Thymus (tissue), 11 donors: ENCODE measurements at regions not wholly inside any gene's neighbourhood (a gene's known extent, or its start where the extent isn't known, plus 50 kb on each side); places are given as distances from the start of the nearest gene placed in this dataset.

Experiments used
- DNase-seq, 9 donors: peaks; one replicate each; pipeline ENCODE4 v3.0.0-alpha.2; 2013; ENCODE audit warnings: low spot score in 9 of 9, low read depth in 6 of 9, missing footprints in 1 of 9
- H3K27ac ChIP-seq, 2 donors: one replicate each; pipeline ENCODE4 v1.5.1; 2013; ENCODE audit warnings: control low read depth in 1 of 2, low read depth in 1 of 2, low read length in 1 of 2, mild to moderate bottlenecking in 1 of 2, moderate library complexity in 1 of 2
- H3K27me3 ChIP-seq, 2 donors: one replicate each; pipeline ENCODE4 v1.5.1; 2013; ENCODE audit warnings: low read length in 1 of 2; ENCODE audit not compliant: control insufficient read depth in 2 of 2, insufficient read depth in 1 of 2
- H3K36me3 ChIP-seq, 2 donors: one replicate each; pipeline ENCODE4 v1.5.1; 2013; ENCODE audit warnings: low read length in 1 of 2, mild to moderate bottlenecking in 1 of 2, moderate library complexity in 1 of 2; ENCODE audit not compliant: control insufficient read depth in 2 of 2, insufficient read depth in 2 of 2
- H3K4me1 ChIP-seq, 2 donors: one replicate each; pipeline ENCODE4 v1.5.1; 2013; ENCODE audit warnings: low read length in 2 of 2; ENCODE audit not compliant: control insufficient read depth in 2 of 2, insufficient read depth in 2 of 2
- H3K4me3 ChIP-seq, 2 donors: one replicate each; pipeline ENCODE4 v1.5.1; 2013; ENCODE audit warnings: low read length in 2 of 2, control low read depth in 1 of 2, mild to moderate bottlenecking in 1 of 2
- H3K9me3 ChIP-seq, 2 donors: one replicate each; pipeline ENCODE4 v1.5.1; 2013; ENCODE audit warnings: low read length in 1 of 2, mild to moderate bottlenecking in 1 of 2; ENCODE audit not compliant: control insufficient read depth in 2 of 2, insufficient read depth in 1 of 2
- WGBS: extraction: QIAGEN DNeasy Blood & Tissue Kit; methylation state at CpG from one replicate; pipeline ENCODE4 v1.1.7; 2013; 5-methylcytosine and 5-hydroxymethylcytosine counted together
- donor health status: healthy.

DNA sequence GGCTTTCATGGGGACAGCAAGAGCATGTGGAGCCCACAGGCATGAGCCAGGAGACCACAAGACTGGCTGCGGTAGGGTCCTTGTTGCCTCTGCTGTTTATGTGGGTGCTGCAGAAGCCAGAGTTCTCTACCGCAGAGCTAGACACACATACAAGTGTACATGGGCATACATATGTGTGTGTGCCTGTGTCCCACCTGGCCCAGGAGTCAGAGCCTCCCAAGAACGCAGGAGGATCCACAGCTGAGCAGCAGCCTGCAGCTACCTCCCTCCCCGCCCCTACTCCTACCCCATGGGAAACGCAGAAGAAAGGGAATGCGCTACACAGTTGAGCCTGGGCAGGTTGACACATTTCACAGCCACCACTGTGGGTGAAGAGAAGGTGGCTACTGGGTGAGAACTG is 438.1 kb upstream of the SMIM21 start:
- no peak overlapping the region for H3K4me3 ChIP-seq
- no peak overlapping the region for H3K27ac ChIP-seq
- 85% methylated on average over 6 of the region's 6 CpGs for WGBS
- DNase-seq = no peak
- H3K9me3 ChIP-seq = no peaks in the 10 kb centered on the region
- no peaks in the 10 kb centered on the region for H3K4me1 ChIP-seq
- H3K36me3 ChIP-seq = no peaks in the 10 kb centered on the region
- no peaks in the 10 kb centered on the region for H3K27me3 ChIP-seq

DNA sequence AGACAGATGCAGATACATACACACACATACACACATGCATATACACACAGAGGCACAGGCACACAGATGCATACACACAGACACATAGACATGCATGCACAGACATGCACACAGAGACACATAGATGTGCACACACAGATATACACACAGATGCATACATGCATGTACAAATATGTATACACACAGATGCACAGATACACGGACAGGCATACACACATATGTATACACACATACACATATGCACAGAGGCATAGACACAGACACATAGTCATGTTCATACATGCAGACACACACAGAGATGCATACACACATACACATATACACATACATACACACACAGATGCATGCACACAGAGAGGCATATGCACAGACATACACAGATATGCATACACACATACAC is 437.3 kb upstream of the SMIM21 start:
- 86% methylated on average over 1 of the region's 1 CpG for WGBS
- no peak for DNase-seq

DNA sequence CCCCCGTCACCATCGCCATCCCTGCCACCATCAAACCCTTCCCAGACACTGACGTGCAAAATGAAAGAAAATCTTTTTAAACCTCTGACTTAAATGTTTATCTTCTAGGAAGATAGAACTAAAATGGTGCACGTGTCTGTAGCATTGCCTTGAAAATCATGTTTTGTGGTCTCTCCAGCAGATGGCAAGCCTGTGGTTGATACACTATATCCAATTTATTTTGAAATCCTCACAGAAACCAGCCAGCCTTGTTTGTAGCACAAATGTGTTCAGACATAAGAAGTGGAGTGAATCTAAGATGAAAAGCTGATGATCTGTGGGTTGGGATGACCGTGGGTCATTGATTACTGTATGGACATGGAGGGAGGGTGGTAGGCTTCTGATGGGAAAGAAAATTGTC is 436.2 kb upstream of the SMIM21 start:
- WGBS = 93% methylated on average over 5 of the region's 5 CpGs
- DNase-seq = no peak
- Histone ChIP-seq H3K4me3 (no peak overlapping the region), H3K27ac (no peak overlapping the region), H3K4me1 (no peaks in the 10 kb centered on the region), H3K27me3 (no peaks in the 10 kb centered on the region), H3K36me3 (no peaks in the 10 kb centered on the region), H3K9me3 (no peaks in the 10 kb centered on the region)

More for the DNA sequence above, 437.3 kb upstream of the SMIM21 start:
- no peak overlapping the region for H3K4me3 ChIP-seq
- H3K27ac ChIP-seq = no peak overlapping the region
- H3K27me3 ChIP-seq = no peaks in the 10 kb centered on the region
- no peaks in the 10 kb centered on the region for H3K36me3 ChIP-seq
- no peaks in the 10 kb centered on the region for H3K4me1 ChIP-seq
- no peaks in the 10 kb centered on the region for H3K9me3 ChIP-seq

DNA sequence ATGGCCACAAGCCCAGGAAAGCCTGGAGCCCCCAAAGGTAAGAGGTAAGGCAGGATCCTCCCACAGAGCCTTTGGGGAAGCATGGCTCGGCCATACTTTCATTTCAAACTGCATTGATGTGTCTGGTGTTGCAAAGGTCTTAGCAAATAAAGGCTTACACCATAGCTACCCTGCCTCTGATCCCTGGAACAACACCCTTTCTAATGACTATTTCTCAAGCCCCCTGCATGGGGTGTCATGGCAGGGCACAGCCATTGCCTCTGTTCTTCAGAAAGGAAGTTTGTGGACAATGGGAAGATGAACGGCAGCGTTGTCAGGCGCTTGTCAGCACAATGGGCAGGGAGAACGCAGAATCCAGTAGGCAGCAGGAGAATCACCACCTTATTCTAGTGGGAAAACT is 435.0 kb upstream of the SMIM21 start:
- Histone ChIP-seq H3K27me3 (no peaks in the 10 kb centered on the region), H3K9me3 (no peaks in the 10 kb centered on the region), H3K27ac (no peak overlapping the region), H3K4me3 (no peak overlapping the region), H3K4me1 (no peaks in the 10 kb centered on the region), H3K36me3 (no peaks in the 10 kb centered on the region)
- no peak for DNase-seq
- WGBS = 90% methylated on average over 5 of the region's 5 CpGs

DNA sequence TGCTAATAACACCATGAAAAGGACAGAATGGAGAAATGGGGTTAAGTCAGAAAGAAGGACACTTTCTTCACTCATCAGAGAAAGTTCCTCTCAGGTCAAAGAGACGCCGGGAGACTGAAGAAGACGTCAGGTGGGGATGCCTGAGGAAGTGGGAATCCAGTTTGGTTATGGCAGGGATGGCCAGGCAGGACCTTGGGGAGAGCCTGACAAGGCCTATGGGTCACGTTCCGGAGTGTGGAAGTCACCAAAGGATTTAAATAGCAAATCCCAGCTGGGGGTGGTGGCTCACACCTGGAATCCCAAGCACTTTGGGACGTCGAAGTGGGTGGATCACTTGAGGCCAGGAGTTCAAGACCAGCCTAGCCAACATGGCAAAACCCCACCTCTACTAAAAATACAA is 432.7 kb upstream of the SMIM21 start:
- Histone ChIP-seq H3K27me3 (no peaks in the 10 kb centered on the region), H3K36me3 (no peaks in the 10 kb centered on the region), H3K4me1 (no peaks in the 10 kb centered on the region), H3K9me3 (no peaks in the 10 kb centered on the region), H3K4me3 (no peak overlapping the region), H3K27ac (no peak overlapping the region)
- DNase-seq = no peak
- WGBS = 93% methylated on average over 7 of the region's 7 CpGs

DNA sequence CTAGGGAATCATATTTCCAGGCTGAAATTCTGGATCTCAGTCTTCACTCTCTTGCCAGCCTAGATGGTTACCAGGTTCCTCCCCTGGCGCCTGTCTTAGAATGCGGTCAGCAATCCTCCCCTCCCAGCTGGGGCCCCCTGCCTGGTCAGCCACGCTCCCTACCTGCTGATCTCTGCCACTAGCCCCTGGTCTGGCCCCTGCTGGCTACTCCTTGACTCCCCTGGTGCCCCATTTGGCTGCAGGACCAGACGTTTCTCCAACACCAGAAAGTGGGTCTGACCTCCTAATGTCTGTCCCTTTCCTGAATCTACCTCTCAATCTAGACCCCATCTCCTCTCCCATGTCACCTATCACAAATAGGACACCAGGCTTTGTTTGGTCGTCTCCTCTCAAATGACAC is 432.0 kb upstream of the SMIM21 start:
- 82% methylated on average over 5 of the region's 5 CpGs for WGBS
- DNase-seq = no peak

DNA sequence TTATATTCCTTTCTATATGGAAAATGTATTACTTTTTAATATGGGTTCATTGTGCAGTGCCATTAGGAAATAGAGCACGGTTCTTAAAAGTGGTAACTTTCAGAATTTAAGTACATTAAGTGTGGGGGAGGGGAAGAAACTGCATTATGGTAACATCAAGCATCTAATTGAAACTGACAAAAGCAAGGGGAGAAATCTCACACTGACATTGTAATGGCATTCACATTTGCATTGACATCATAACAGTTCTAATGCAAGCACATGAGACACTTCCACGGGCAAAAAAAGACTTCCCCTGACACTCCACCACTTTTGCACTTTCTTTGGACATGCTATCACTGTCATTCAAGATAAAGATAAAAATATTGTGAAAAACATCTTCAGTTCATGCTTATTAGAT is 431.3 kb upstream of the SMIM21 start:
- H3K4me3 ChIP-seq = no peak overlapping the region
- no peak overlapping the region for H3K27ac ChIP-seq
- WGBS = 70% methylated on average over 2 of the region's 2 CpGs
- H3K9me3 ChIP-seq = no peaks in the 10 kb centered on the region
- H3K27me3 ChIP-seq = no peaks in the 10 kb centered on the region
- no peaks in the 10 kb centered on the region for H3K4me1 ChIP-seq
- no peaks in the 10 kb centered on the region for H3K36me3 ChIP-seq
- no peak for DNase-seq

More for the DNA sequence above, 432.0 kb upstream of the SMIM21 start:
- H3K27me3 ChIP-seq = no peaks in the 10 kb centered on the region
- no peaks in the 10 kb centered on the region for H3K9me3 ChIP-seq
- no peaks in the 10 kb centered on the region for H3K4me1 ChIP-seq
- H3K36me3 ChIP-seq = no peaks in the 10 kb centered on the region
- no peak overlapping the region for H3K4me3 ChIP-seq
- no peak overlapping the region for H3K27ac ChIP-seq

DNA sequence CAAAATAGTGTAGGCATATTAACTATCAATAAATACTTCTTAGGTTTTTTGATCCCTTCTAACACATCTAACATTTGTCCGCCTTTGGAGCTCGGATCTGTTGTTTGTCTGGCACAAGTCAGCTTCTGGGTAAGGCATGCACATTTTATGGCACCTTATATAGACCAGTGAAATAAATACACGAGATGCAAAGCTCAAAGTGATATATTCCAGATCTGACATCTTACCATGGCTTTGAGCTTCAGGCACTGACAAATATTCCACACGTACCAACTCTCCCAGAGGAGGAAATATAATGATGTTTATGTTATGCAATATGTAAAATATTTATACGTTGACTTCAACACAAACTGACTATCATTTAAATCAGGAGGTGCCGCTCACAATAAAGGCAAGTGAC is 430.1 kb upstream of the SMIM21 start:
- Histone ChIP-seq H3K4me3 (no peak overlapping the region), H3K27me3 (no peaks in the 10 kb centered on the region), H3K4me1 (no peaks in the 10 kb centered on the region), H3K27ac (no peak overlapping the region), H3K36me3 (no peaks in the 10 kb centered on the region), H3K9me3 (no peaks in the 10 kb centered on the region)
- DNase-seq = no peak
- 82% methylated on average over 6 of the region's 6 CpGs for WGBS

DNA sequence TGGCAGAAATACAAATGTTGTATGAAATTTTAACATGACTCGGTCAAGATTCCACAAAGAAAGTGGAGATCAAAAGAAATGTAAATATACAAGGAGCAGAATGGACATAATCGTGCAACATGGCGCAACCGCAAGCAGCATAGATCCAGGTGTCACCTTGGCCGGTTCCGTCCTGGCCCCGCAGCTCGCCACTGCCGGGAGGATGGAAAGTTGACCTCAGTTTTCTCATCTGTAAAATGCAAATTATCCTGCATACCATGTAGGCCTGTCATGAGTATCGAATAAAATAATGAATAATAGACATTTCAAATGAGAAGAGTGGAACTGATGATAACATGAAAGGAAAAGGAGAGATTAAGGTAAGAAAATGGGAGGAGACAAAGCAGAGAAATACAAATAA is 427.3 kb upstream of the SMIM21 start:
- Histone ChIP-seq H3K4me1 (no peaks in the 10 kb centered on the region), H3K36me3 (no peaks in the 10 kb centered on the region), H3K9me3 (no peaks in the 10 kb centered on the region), H3K27me3 (no peaks in the 10 kb centered on the region), H3K4me3 (no peak overlapping the region), H3K27ac (no peak overlapping the region)
- 97% methylated on average over 10 of the region's 10 CpGs for WGBS
- no peak for DNase-seq

DNA sequence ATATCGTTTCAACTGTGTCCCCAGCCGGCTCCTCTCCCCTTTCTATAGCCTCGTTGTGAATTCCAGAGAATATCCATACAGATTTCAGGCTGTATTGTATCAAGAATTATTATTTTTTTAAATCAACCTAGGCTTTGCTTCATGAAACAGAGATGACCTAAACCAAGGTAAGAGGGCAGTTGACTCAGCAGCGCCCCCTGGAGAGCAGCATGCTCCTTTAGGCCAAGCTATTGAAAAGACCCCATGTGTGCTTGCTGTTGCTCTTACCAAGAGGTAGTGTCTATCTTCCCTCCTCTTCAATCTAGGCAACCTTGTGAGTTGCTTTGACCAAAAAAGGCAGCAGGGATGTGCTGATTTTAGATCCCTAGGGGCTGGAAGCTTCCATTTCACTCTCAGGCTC is 426.7 kb upstream of the SMIM21 start:
- Histone ChIP-seq H3K4me1 (no peaks in the 10 kb centered on the region), H3K9me3 (no peaks in the 10 kb centered on the region), H3K27ac (no peak overlapping the region), H3K4me3 (no peak overlapping the region), H3K36me3 (no peaks in the 10 kb centered on the region), H3K27me3 (no peaks in the 10 kb centered on the region)
- peak in 2 of 9 donors; percentile 4 for DNase-seq
- 82% methylated on average over 4 of the region's 4 CpGs for WGBS
